GM21515 (cell line): ENCODE measurements at regions not wholly inside any gene's neighbourhood (a gene's known extent, or its start where the extent isn't known, plus 50 kb on each side); places are given as distances from the start of the nearest gene placed in this dataset.
"Not testable (repeated sequence)": the region's sequence is repeated elsewhere in the genome, so short reads cannot be mapped to it uniquely, and the experiment has no call there.

Source experiments
- ATAC-seq: cut with Tn5 transposase; IDR thresholded peaks from one replicate; pipeline ENCODE4 v1.9.1; 2021; ENCODE audit not compliant: unreplicated experiment

GRCh38 chr18:30639361-30639760 lies 403.2 kb downstream of the DSC3 start:
- no peak for ATAC-seq

GRCh38 chr18:30634249-30634648 lies 408.3 kb downstream of the DSC3 start:
- ATAC-seq = no peak

GRCh38 chr18:30632071-30632698 lies 410.4 kb downstream of the DSC3 start:
- ATAC-seq = no peak

GRCh38 chr18:30625961-30626360 lies 416.6 kb downstream of the DSC3 start:
- no peak for ATAC-seq

- no peak for ATAC-seq
Measured at GRCh38 chr18:30623401-30624065, 419.0 kb downstream of the DSC3 start.

GRCh38 chr18:30622635-30623034 lies 419.9 kb downstream of the DSC3 start:
- ATAC-seq = no peak

GRCh38 chr18:30622104-30622503 lies 420.4 kb downstream of the DSC3 start:
- ATAC-seq = no peak

GRCh38 chr18:30618567-30618966 lies 424.0 kb downstream of the DSC3 start:
- ATAC-seq = no peak

GRCh38 chr18:30616414-30616813 lies 426.1 kb downstream of the DSC3 start:
- ATAC-seq = no peak

- ATAC-seq = no peak
Measured at GRCh38 chr18:30613467-30613801, 429.1 kb downstream of the DSC3 start.

GRCh38 chr18:30601541-30601940 lies 441.0 kb downstream of the DSC3 start:
- no peak for ATAC-seq

GRCh38 chr18:30597202-30597601 lies 445.3 kb downstream of the DSC3 start:
- ATAC-seq = no peak

GRCh38 chr18:30596635-30597034 lies 445.9 kb downstream of the DSC3 start:
- ATAC-seq = no peak

- ATAC-seq = no peak
Measured at GRCh38 chr18:30595942-30596341, 446.6 kb downstream of the DSC3 start.

GRCh38 chr18:30594911-30595310 lies 447.6 kb downstream of the DSC3 start:
- not testable (repeated sequence) for ATAC-seq

- no peak for ATAC-seq
Measured at GRCh38 chr18:30591462-30591861, 451.1 kb downstream of the DSC3 start.

GRCh38 chr18:30588673-30589164 lies 453.8 kb downstream of the DSC3 start:
- ATAC-seq = no peak

- ATAC-seq = no peak
Measured at GRCh38 chr18:30583768-30584167, 458.8 kb downstream of the DSC3 start.

- ATAC-seq = no peak
Measured at GRCh38 chr18:30582078-30582477, 460.5 kb downstream of the DSC3 start.

GRCh38 chr18:30578707-30579106 lies 463.8 kb downstream of the DSC3 start:
- no peak for ATAC-seq

- no peak for ATAC-seq
Measured at GRCh38 chr18:30572214-30572613, 470.3 kb downstream of the DSC3 start.

GRCh38 chr18:30568333-30568732 lies 474.2 kb downstream of the DSC3 start:
- no peak for ATAC-seq

GRCh38 chr18:30566877-30567276 lies 475.7 kb downstream of the DSC3 start:
- no peak for ATAC-seq
